Astrocyte of the cerebellum (primary cell): ENCODE measurements at regions not wholly inside any gene's neighbourhood (a gene's known extent, or its start where the extent isn't known, plus 50 kb on each side); places are given as distances from the start of the nearest gene placed in this dataset.

Experiments
- DNase-seq: peaks from one replicate; pipeline ENCODE4 v3.0.0-alpha.2; 2011; ENCODE audit warnings: low read depth
- H3K4me3 ChIP-seq: 2 replicates; pipeline ENCODE4 v1.5.1; 2011; ENCODE audit warnings: mild to moderate bottlenecking, low read depth, low read length, moderate library complexity
- CTCF ChIP-seq: IDR thresholded peaks from 2 replicates; pipeline ENCODE4 v1.5.1; 2012; ENCODE audit warnings: low read length, low read depth, moderate library complexity, mild to moderate bottlenecking; ENCODE audit errors: missing control alignments
- in situ Hi-C: cut with HindIII; loops from 2 replicates; pipeline ENCODE4 v1.10.0; 2017; ENCODE audit warnings: low sequenced_read_pairs

GRCh38 chr18:38706373-38706772 is 1140.8 kb upstream of the CELF4 start:
- DNase-seq: no peak
- no peak for TF ChIP-seq CTCF
- in situ Hi-C loops: no loop called here
- H3K4me3 ChIP-seq: no peak overlapping the region

- H3K4me3 ChIP-seq: no peak overlapping the region
- in situ Hi-C loops: no loop called here
- TF ChIP-seq CTCF: no peak
- DNase-seq: no peak
Observed at GRCh38 chr18:38698088-38698487, 1132.5 kb upstream of the CELF4 start.

- TF ChIP-seq CTCF: no peak
- no peak overlapping the region for H3K4me3 ChIP-seq
- DNase-seq: no peak
- in situ Hi-C loops: no loop called here
Observed at GRCh38 chr18:38695559-38696280, 1130.1 kb upstream of the CELF4 start.

- H3K4me3 ChIP-seq: no peak overlapping the region
- DNase-seq: no peak
- in situ Hi-C loops: no loop called here
- no peak for TF ChIP-seq CTCF
Observed at GRCh38 chr18:38693104-38693503, 1127.5 kb upstream of the CELF4 start.

- DNase-seq: no peak
- in situ Hi-C loops: no loop called here
- no peak for TF ChIP-seq CTCF
- H3K4me3 ChIP-seq: no peak overlapping the region
Observed at GRCh38 chr18:38690626-38691025, 1125.0 kb upstream of the CELF4 start.

- in situ Hi-C loops: no loop called here
- DNase-seq: no peak
- no peak overlapping the region for H3K4me3 ChIP-seq
- no peak for TF ChIP-seq CTCF
Observed at GRCh38 chr18:38688416-38688815, 1122.8 kb upstream of the CELF4 start.
